ENCODE measurements at regions not wholly inside any gene's neighbourhood (a gene's known extent, or its start where the extent isn't known, plus 50 kb on each side); places are given as distances from the start of the nearest gene placed in this dataset.

GRCh38 chr9:80632041-80632440 is 1057.3 kb downstream of the TLE1 start:
- no peak overlapping the region for H3K9ac ChIP-seq (ENCODE audit: low read length)
- H3K36me3 ChIP-seq (ENCODE audit: insufficient read depth, low read length) = no peaks in the 10 kb centered on the region
- H3K27ac ChIP-seq (ENCODE audit: low read depth, low read length) = no peak overlapping the region
- no peaks in the 10 kb centered on the region for H3K9me3 ChIP-seq (ENCODE audit: low read length)
- no peaks in the 10 kb centered on the region for H3K27me3 ChIP-seq (ENCODE audit: control insufficient read depth in 1 of 2, insufficient read depth in 2 of 2, low read length in 2 of 2)
- H3K4me3 ChIP-seq (ENCODE audit: low read depth in 1 of 2, low read length in 2 of 2) = no peak overlapping the region
- H3K4me1 ChIP-seq (ENCODE audit: insufficient read depth, low read length) = no peaks in the 10 kb centered on the region

DNA sequence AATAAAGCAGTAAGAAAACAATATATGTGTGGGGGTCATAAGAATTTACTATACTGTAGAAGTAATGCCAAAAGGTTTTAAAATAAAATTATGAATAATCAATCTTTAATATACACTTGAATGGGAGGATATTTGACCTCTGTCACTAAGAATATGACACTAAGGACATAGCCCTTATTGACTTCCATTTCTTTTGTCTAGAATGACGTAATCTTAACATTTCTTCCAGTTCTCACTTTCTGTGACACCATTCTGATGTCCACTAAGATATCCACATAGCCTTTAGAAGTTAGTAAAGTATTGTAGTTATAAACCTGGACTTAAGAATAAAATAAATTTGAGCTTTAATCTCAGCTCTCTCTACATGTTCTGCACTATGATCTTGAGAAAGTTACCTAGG is 1050.7 kb downstream of the TLE4 start:
- no peaks in the 10 kb centered on the region for H3K27me3 ChIP-seq (ENCODE audit: control insufficient read depth in 1 of 2, insufficient read depth in 2 of 2, low read length in 2 of 2)
- H3K27ac ChIP-seq (ENCODE audit: low read depth, low read length) = no peak overlapping the region
- H3K4me3 ChIP-seq (ENCODE audit: low read depth in 1 of 2, low read length in 2 of 2) = no peak overlapping the region
- H3K9ac ChIP-seq (ENCODE audit: low read length) = no peak overlapping the region
- H3K36me3 ChIP-seq (ENCODE audit: insufficient read depth, low read length) = no peaks in the 10 kb centered on the region
- H3K9me3 ChIP-seq (ENCODE audit: low read length) = no peaks in the 10 kb centered on the region
- H3K4me1 ChIP-seq (ENCODE audit: insufficient read depth, low read length) = no peaks in the 10 kb centered on the region

DNA sequence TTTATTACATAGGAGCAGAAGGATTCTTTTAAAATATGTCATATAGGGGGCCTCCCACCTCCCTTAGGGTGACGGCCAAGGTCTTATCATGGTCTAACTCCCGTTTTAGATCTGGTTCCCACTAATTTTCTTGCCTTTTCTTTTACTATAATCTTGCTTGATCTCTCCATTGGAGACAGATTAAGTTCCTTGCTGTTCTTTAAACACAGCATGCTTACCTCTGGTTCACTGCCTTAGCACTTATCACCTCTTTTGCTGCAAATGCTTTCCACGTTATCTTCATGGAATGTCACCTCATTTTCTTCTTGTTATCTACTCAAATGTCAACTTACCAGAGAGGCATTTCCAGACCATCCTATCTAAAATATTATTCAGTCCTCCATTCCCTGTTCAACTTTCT is 1047.6 kb downstream of the TLE4 start:
- Histone ChIP-seq H3K4me1 (ENCODE audit: insufficient read depth, low read length) (no peaks in the 10 kb centered on the region), H3K36me3 (ENCODE audit: insufficient read depth, low read length) (no peaks in the 10 kb centered on the region), H3K9ac (ENCODE audit: low read length) (no peak overlapping the region), H3K27ac (ENCODE audit: low read depth, low read length) (no peak overlapping the region), H3K4me3 (ENCODE audit: low read depth in 1 of 2, low read length in 2 of 2) (no peak overlapping the region), H3K27me3 (ENCODE audit: control insufficient read depth in 1 of 2, insufficient read depth in 2 of 2, low read length in 2 of 2) (no peaks in the 10 kb centered on the region), H3K9me3 (ENCODE audit: low read length) (peaks cover 4% of the 10 kb centered on the region)

DNA sequence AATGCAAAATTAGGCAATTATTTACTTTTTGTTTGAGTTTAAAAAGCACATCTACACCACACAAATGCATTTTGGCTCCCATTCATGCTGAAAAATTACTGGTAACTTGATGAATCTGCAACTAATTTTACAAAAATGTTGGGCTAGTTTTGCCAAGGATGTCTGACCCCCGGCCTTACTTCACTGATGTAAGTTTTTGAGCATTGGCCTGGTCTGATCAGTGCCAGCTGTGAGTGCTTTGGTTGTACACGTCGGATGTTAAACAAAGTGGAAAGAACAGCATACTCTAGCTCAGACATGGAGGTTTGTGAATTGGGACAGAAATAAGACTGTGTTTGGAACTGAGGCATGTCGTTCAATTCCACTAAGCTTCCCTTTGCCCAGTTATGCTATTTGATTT is 1044.2 kb downstream of the TLE4 start:
- Histone ChIP-seq H3K4me1 (ENCODE audit: insufficient read depth, low read length) (no peaks in the 10 kb centered on the region), H3K4me3 (ENCODE audit: low read depth in 1 of 2, low read length in 2 of 2) (no peak overlapping the region), H3K27ac (ENCODE audit: low read depth, low read length) (no peak overlapping the region), H3K36me3 (ENCODE audit: insufficient read depth, low read length) (no peaks in the 10 kb centered on the region), H3K27me3 (ENCODE audit: control insufficient read depth in 1 of 2, insufficient read depth in 2 of 2, low read length in 2 of 2) (no peaks in the 10 kb centered on the region), H3K9ac (ENCODE audit: low read length) (no peak overlapping the region), H3K9me3 (ENCODE audit: low read length) (peaks cover 4% of the 10 kb centered on the region)

DNA sequence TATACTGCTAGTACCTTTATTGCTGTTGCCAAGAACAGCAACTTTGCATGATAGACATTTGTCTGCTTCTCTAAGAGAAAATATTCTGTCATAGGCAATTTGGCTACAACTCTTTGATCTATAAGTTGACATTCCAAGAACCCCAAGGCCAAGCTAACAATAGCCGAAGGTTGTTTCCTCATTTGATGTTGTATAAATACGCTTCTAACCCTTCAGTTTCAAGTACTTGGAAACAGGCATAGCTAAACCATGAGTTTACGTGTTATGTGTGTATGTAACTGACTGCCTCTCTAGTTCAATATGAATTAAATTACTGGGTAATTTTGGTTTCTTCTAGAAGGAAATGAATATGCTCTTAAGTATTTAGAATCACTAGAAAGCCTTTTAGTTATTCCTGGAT is 1034.0 kb downstream of the TLE4 start:
- Histone ChIP-seq H3K27ac (ENCODE audit: low read depth, low read length) (no peak overlapping the region), H3K4me1 (ENCODE audit: insufficient read depth, low read length) (no peaks in the 10 kb centered on the region), H3K36me3 (ENCODE audit: insufficient read depth, low read length) (no peaks in the 10 kb centered on the region), H3K27me3 (ENCODE audit: control insufficient read depth in 1 of 2, insufficient read depth in 2 of 2, low read length in 2 of 2) (no peaks in the 10 kb centered on the region), H3K9me3 (ENCODE audit: low read length) (no peaks in the 10 kb centered on the region), H3K9ac (ENCODE audit: low read length) (no peak overlapping the region), H3K4me3 (ENCODE audit: low read depth in 1 of 2, low read length in 2 of 2) (no peak overlapping the region)

GRCh38 chr9:80605129-80605528 is 1033.4 kb downstream of the TLE4 start:
- Histone ChIP-seq H3K9me3 (ENCODE audit: low read length) (no peaks in the 10 kb centered on the region), H3K27ac (ENCODE audit: low read depth, low read length) (no peak overlapping the region), H3K4me3 (ENCODE audit: low read depth in 1 of 2, low read length in 2 of 2) (no peak overlapping the region), H3K9ac (ENCODE audit: low read length) (no peak overlapping the region), H3K27me3 (ENCODE audit: control insufficient read depth in 1 of 2, insufficient read depth in 2 of 2, low read length in 2 of 2) (no peaks in the 10 kb centered on the region), H3K36me3 (ENCODE audit: insufficient read depth, low read length) (no peaks in the 10 kb centered on the region), H3K4me1 (ENCODE audit: insufficient read depth, low read length) (no peaks in the 10 kb centered on the region)

GRCh38 chr9:80602291-80602690 is 1030.5 kb downstream of the TLE4 start:
- no peak overlapping the region for H3K9ac ChIP-seq (ENCODE audit: low read length)
- H3K27me3 ChIP-seq (ENCODE audit: control insufficient read depth in 1 of 2, insufficient read depth in 2 of 2, low read length in 2 of 2) = no peaks in the 10 kb centered on the region
- no peak overlapping the region for H3K27ac ChIP-seq (ENCODE audit: low read depth, low read length)
- H3K9me3 ChIP-seq (ENCODE audit: low read length) = no peaks in the 10 kb centered on the region
- H3K4me1 ChIP-seq (ENCODE audit: insufficient read depth, low read length) = no peaks in the 10 kb centered on the region
- no peak overlapping the region for H3K4me3 ChIP-seq (ENCODE audit: low read depth in 1 of 2, low read length in 2 of 2)
- H3K36me3 ChIP-seq (ENCODE audit: insufficient read depth, low read length) = no peaks in the 10 kb centered on the region

- H3K36me3 ChIP-seq (ENCODE audit: insufficient read depth, low read length) = no peaks in the 10 kb centered on the region
- no peak overlapping the region for H3K27ac ChIP-seq (ENCODE audit: low read depth, low read length)
- H3K4me1 ChIP-seq (ENCODE audit: insufficient read depth, low read length) = no peaks in the 10 kb centered on the region
- H3K4me3 ChIP-seq (ENCODE audit: low read depth in 1 of 2, low read length in 2 of 2) = no peak overlapping the region
- H3K27me3 ChIP-seq (ENCODE audit: control insufficient read depth in 1 of 2, insufficient read depth in 2 of 2, low read length in 2 of 2) = no peaks in the 10 kb centered on the region
- no peaks in the 10 kb centered on the region for H3K9me3 ChIP-seq (ENCODE audit: low read length)
- no peak overlapping the region for H3K9ac ChIP-seq (ENCODE audit: low read length)
Measured at GRCh38 chr9:80596579-80596978, 1024.8 kb downstream of the TLE4 start.

- Histone ChIP-seq H3K4me1 (ENCODE audit: insufficient read depth, low read length) (no peaks in the 10 kb centered on the region), H3K27ac (ENCODE audit: low read depth, low read length) (no peak overlapping the region), H3K9ac (ENCODE audit: low read length) (no peak overlapping the region), H3K27me3 (ENCODE audit: control insufficient read depth in 1 of 2, insufficient read depth in 2 of 2, low read length in 2 of 2) (no peaks in the 10 kb centered on the region), H3K4me3 (ENCODE audit: low read depth in 1 of 2, low read length in 2 of 2) (no peak overlapping the region), H3K9me3 (ENCODE audit: low read length) (no peaks in the 10 kb centered on the region), H3K36me3 (ENCODE audit: insufficient read depth, low read length) (no peaks in the 10 kb centered on the region)
Measured at GRCh38 chr9:80595192-80595591, 1023.4 kb downstream of the TLE4 start.

DNA sequence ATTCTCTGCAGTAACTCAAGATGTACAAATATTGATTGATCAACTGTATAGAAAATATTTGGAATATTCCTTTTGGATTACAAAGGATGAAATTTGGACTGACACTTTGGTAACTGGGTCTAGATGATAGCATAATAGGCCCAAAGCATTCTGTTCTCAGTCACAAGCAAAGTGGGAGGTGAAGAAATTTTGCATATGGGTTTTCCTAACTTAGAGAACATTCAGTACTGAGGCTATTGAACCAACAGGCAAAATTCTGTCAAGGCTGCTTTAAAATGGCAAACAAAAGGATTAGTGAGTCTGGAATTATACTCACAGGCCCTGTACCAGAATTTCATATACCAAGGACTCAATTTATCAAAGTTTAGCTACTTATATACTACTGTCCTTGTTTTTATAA is 1020.6 kb downstream of the TLE4 start:
- H3K27me3 ChIP-seq (ENCODE audit: control insufficient read depth in 1 of 2, insufficient read depth in 2 of 2, low read length in 2 of 2) = no peaks in the 10 kb centered on the region
- H3K36me3 ChIP-seq (ENCODE audit: insufficient read depth, low read length) = no peaks in the 10 kb centered on the region
- H3K4me1 ChIP-seq (ENCODE audit: insufficient read depth, low read length) = no peaks in the 10 kb centered on the region
- no peak overlapping the region for H3K27ac ChIP-seq (ENCODE audit: low read depth, low read length)
- no peak overlapping the region for H3K9ac ChIP-seq (ENCODE audit: low read length)
- no peak overlapping the region for H3K4me3 ChIP-seq (ENCODE audit: low read depth in 1 of 2, low read length in 2 of 2)
- no peaks in the 10 kb centered on the region for H3K9me3 ChIP-seq (ENCODE audit: low read length)

DNA sequence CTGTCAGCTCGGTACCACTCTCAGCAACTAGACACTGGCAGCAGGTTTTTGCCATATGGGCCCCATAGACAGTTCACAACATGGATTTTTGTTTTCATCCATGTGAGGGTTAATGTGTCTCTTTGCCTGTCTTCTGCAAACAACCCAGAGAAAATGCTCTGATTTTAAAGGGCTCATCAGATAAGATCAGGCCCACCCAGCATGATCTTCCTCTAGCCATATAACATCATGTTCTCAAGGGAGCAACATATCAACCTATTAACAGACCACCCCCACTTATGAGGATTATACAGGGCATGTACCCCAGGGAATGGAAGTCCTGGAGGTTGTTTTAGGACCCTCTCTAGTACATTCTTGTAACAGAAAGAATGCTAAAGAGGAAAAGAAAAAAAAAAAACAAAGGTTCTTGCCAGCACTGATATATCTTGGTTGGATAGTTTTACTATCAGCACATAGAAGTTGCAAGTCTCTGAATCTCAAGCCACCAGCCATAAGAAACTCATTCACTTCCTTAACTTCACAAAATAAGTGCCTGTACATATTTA is 1015.1 kb downstream of the TLE4 start:
- Histone ChIP-seq H3K9ac (ENCODE audit: low read length) (no peak overlapping the region), H3K4me3 (ENCODE audit: low read depth in 1 of 2, low read length in 2 of 2) (no peak overlapping the region), H3K36me3 (ENCODE audit: insufficient read depth, low read length) (no peaks in the 10 kb centered on the region), H3K9me3 (ENCODE audit: low read length) (no peaks in the 10 kb centered on the region), H3K27ac (ENCODE audit: low read depth, low read length) (no peak overlapping the region), H3K27me3 (ENCODE audit: control insufficient read depth in 1 of 2, insufficient read depth in 2 of 2, low read length in 2 of 2) (no peaks in the 10 kb centered on the region), H3K4me1 (ENCODE audit: insufficient read depth, low read length) (no peaks in the 10 kb centered on the region)

GRCh38 chr9:80571953-80572352 is 1000.2 kb downstream of the TLE4 start:
- H3K4me1 ChIP-seq (ENCODE audit: insufficient read depth, low read length) = no peaks in the 10 kb centered on the region

More at GRCh38 chr9:80571953-80572352, 1000.2 kb downstream of the TLE4 start:
- Histone ChIP-seq H3K9me3 (ENCODE audit: low read length) (peaks cover 9% of the 10 kb centered on the region), H3K9ac (ENCODE audit: low read length) (no peak overlapping the region), H3K36me3 (ENCODE audit: insufficient read depth, low read length) (no peaks in the 10 kb centered on the region), H3K27me3 (ENCODE audit: control insufficient read depth in 1 of 2, insufficient read depth in 2 of 2, low read length in 2 of 2) (no peaks in the 10 kb centered on the region), H3K27ac (ENCODE audit: low read depth, low read length) (no peak overlapping the region), H3K4me3 (ENCODE audit: low read depth in 1 of 2, low read length in 2 of 2) (no peak overlapping the region)

All from muscle layer of colon (tissue), 2 donors.